ENCODE measurements at regions not wholly inside any gene's neighbourhood (a gene's known extent, or its start where the extent isn't known, plus 50 kb on each side); places are given as distances from the start of the nearest gene placed in this dataset.

DNA sequence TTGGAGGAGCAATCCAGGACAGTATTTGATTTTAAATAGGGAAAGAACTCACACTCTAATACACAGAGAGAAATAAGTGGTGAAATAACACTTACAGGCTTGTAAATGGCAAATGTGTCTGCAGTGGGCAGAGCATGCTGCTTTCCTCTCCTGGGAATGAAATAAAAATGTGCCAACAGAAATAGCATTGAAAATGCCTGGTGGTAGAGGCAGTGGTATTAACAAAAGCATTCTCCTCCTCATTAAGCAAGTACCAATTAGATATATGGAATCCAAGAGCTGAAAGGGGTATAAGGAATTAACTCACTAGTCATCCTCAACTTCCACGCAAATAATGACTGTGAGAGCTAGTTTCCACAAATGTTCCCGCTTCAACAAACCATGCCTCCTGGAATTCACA lies 364.1 kb upstream of the KCNMB2 start:
- Mint-ChIP-seq H3K36me3 (no peaks in the 10 kb centered on the region), H3K9me3 (ENCODE audit: low read depth) (no peaks in the 10 kb centered on the region), H3K27me3 (no peaks in the 10 kb centered on the region), H3K4me1 (ENCODE audit: low read depth) (no peaks in the 10 kb centered on the region), H3K27ac (no peak overlapping the region), H3K4me3 (no peak overlapping the region)

DNA sequence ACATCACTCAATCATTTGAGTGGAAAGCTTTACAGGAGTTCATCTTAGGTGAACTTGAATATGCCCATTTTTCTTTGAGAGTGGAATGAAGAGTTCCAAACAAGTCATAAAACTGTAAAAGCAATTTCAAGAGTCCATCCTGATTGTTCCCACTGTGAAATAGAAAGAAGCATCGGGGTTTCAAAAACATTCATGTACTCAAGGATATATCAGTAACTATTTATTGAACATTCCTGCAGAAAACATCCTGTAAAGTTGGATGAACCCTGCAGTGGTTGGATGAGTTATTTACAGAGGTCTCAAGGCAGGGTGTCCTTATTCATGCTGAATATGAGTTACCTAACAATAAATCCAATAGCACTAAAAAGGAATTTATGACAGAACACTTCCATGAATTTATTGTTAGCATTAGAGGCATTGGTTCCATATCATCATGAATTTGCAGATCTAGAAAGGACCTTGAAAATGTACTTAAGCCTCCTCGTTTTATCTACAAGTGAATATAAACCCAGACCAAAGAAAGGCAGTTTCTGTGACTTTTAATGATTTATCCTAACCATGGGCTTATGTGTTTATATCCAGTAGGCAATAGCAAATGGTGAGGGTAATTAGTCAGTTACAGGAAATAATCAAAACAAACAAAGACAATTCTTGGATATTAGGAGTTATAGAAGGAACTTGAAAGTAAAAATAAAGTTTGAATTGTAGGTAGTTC lies 361.9 kb upstream of the KCNMB2 start:
- Mint-ChIP-seq H3K4me3 (no peak overlapping the region), H3K27ac (no peak overlapping the region), H3K36me3 (no peaks in the 10 kb centered on the region), H3K9me3 (ENCODE audit: low read depth) (peaks cover 5% of the 10 kb centered on the region), H3K4me1 (ENCODE audit: low read depth) (no peaks in the 10 kb centered on the region), H3K27me3 (no peaks in the 10 kb centered on the region)

DNA sequence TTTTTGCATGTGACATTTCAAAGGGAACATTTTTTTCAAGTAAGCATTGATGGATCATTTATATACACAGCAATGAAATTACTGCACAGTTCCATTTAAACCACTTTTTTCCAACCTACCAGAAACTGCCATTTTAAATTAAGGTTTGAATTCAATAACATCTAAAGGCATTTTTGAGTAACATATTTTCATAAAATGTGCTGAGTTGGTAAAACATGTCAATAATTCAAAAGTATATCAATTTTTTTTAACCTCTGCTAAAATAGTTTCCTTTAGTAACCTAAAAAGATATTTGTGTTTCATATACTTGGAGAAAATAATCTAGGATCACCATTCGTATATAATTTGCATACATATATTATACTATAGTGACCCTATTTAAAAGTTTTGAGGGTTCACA lies 355.1 kb upstream of the KCNMB2 start:
- peaks cover 5% of the 10 kb centered on the region for H3K9me3 Mint-ChIP-seq (ENCODE audit: low read depth)
- peaks cover 2% of the 10 kb centered on the region for H3K27me3 Mint-ChIP-seq
- H3K4me3 Mint-ChIP-seq = no peak overlapping the region
- H3K36me3 Mint-ChIP-seq = no peaks in the 10 kb centered on the region
- H3K27ac Mint-ChIP-seq = no peak overlapping the region
- H3K4me1 Mint-ChIP-seq (ENCODE audit: low read depth) = no peaks in the 10 kb centered on the region

DNA sequence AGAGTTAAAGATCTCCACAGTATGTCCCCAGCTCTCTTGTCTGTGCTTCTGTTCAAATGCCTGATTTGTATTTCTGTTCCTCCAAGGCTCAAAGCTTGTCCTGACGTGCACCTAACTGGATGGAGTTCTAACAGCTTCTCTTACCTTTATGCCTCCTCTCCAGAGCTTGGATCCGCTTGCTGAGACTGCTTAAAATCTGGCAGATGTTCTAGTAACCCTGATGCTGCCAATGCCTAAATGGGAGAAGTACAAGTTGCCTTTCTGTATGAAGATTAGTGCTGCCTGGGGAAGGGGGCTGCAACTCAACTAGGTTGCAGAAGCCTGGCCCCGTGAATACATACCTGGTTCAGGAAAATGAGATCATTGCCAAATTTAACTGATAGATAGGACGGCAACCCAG lies 354.5 kb upstream of the KCNMB2 start:
- Mint-ChIP-seq H3K36me3 (no peaks in the 10 kb centered on the region), H3K27ac (no peak overlapping the region), H3K4me1 (ENCODE audit: low read depth) (no peaks in the 10 kb centered on the region), H3K9me3 (ENCODE audit: low read depth) (peaks cover 5% of the 10 kb centered on the region), H3K4me3 (no peak overlapping the region), H3K27me3 (peaks cover 2% of the 10 kb centered on the region)

DNA sequence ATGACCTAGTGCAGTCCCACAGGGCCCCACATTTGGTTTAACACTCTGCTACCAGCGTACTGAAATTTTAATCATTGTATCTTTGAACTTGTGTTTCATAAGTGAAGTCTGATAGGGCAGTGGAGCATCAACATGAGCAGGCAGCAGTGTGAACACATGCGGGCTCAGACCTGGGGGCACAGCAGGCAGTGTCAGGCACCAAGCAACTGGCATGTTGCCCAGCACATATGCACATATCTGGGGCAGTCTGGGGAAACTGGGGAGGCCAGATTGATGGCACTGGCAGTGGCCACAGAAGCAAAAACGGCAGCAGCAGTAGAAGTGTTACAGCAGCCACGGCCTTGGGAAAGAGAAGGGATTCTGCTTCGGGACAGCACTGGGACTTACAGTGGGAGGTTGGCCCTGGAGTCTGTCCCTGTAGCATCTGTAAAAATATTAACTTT lies 353.9 kb upstream of the KCNMB2 start:
- Mint-ChIP-seq H3K27ac (no peak overlapping the region), H3K27me3 (peaks cover 2% of the 10 kb centered on the region), H3K9me3 (ENCODE audit: low read depth) (peaks cover 5% of the 10 kb centered on the region), H3K4me3 (no peak overlapping the region), H3K4me1 (ENCODE audit: low read depth) (no peaks in the 10 kb centered on the region), H3K36me3 (no peaks in the 10 kb centered on the region)

DNA sequence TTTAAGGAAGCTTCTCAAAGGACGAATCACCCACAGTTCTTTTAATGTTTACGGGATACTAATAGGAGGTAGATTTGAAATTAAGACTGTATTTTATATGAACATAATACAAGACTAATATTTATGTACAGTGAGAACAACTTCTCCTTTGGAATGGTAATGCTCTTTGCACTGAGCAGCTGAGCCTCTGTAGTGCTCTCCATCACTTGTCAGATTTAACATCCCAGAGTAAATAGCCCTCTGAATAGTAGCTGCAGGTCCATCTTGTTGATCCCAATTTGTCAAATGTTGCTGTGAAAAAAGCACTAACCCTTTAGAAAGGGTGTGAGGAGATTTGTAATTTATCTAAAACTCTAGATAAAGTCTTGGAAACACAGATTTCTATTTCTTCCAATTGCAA lies 351.4 kb upstream of the KCNMB2 start:
- Mint-ChIP-seq H3K9me3 (ENCODE audit: low read depth) (no peaks in the 10 kb centered on the region), H3K4me3 (no peak overlapping the region), H3K36me3 (no peaks in the 10 kb centered on the region), H3K27ac (no peak overlapping the region), H3K4me1 (ENCODE audit: low read depth) (no peaks in the 10 kb centered on the region), H3K27me3 (peaks cover 2% of the 10 kb centered on the region)

DNA sequence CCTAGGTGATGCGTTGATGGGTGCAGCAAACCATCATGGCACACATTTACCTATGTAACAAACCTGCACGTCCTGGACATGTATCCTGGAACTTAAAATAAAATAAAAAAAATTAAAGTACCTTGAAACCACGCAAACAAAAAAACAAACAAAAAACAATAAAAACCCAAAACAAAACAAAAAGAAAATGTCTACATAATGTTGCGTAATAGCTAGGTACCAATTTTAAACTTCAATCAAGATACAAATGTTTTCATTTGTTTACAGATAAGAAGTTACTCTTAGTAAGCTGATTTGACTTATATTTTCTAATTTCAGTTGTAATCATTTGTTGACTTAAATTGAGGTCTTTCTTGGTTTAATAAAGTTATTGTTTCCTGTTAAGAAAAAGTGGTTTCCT lies 349.6 kb upstream of the KCNMB2 start:
- Mint-ChIP-seq H3K4me1 (ENCODE audit: low read depth) (no peaks in the 10 kb centered on the region), H3K9me3 (ENCODE audit: low read depth) (no peaks in the 10 kb centered on the region), H3K27ac (no peak overlapping the region), H3K4me3 (no peak overlapping the region), H3K27me3 (peaks cover 2% of the 10 kb centered on the region), H3K36me3 (no peaks in the 10 kb centered on the region)

DNA sequence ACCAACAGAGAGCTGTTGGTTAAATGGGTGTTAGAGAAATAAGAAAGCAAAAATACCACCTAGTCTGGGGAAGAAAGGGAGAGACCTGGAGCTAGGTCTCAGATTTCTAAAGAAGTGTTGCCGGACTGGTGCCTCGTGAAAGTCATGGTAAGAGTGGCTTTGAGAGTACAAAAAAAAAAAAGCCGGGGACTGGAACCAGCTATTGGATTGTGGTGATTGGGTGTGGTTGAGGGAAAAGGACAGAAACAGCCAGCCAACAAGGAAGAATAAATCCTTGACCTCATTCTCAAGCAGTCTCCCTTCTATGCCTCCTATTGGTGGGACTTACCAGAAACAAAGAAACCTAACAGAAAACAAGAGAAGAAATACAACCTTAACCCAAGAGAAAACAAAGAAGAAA lies 346.4 kb upstream of the KCNMB2 start:
- Mint-ChIP-seq H3K27me3 (no peaks in the 10 kb centered on the region), H3K4me3 (no peak overlapping the region), H3K4me1 (ENCODE audit: low read depth) (peaks cover 7% of the 10 kb centered on the region), H3K27ac (no peak overlapping the region), H3K36me3 (no peaks in the 10 kb centered on the region), H3K9me3 (ENCODE audit: low read depth) (no peaks in the 10 kb centered on the region)

DNA sequence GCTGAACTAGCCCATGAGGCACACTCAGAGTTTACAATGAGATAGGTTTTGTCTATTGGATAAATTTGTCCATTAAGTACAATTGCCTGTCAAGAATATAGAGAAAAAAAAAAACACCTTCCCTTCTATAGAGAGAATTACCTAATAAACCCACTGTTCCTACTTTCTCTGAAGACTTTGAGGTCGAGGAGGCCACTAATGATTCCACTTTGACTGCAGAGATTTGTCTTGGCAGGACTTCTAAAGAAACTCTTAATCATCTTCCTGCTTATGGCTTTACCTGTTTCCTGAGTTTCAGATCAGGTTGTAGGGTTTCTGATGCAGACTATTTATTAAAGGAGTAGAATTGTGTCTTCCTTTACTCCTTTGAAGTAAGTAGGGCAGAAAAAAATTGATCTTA lies 342.4 kb upstream of the KCNMB2 start:
- Mint-ChIP-seq H3K36me3 (no peaks in the 10 kb centered on the region), H3K4me3 (no peak overlapping the region), H3K27me3 (peaks cover 1% of the 10 kb centered on the region), H3K4me1 (ENCODE audit: low read depth) (peaks cover 7% of the 10 kb centered on the region), H3K9me3 (ENCODE audit: low read depth) (no peaks in the 10 kb centered on the region), H3K27ac (no peak overlapping the region)

DNA sequence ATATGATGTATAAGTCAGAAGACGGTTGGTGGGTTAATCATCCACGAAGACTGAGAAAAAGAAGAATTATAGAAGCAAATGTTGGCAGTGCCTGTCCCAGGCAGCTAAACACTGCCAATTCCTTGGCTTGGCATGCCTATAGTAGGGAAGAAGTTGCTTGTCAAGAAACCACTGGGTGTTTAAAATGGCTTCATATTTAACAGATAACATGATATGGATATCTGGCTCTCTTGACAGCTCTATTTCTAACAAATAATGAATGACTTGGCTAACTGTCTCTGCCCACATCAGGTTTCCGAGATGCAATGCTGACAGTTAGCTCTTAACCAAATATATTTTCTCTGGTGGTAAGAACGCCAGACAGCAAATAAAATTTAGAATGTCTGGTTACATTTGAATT lies 341.7 kb upstream of the KCNMB2 start:
- peaks cover 7% of the 10 kb centered on the region for H3K4me1 Mint-ChIP-seq (ENCODE audit: low read depth)
- H3K9me3 Mint-ChIP-seq (ENCODE audit: low read depth) = no peaks in the 10 kb centered on the region
- H3K36me3 Mint-ChIP-seq = no peaks in the 10 kb centered on the region
- H3K4me3 Mint-ChIP-seq = no peak overlapping the region
- no peak overlapping the region for H3K27ac Mint-ChIP-seq
- peaks cover 1% of the 10 kb centered on the region for H3K27me3 Mint-ChIP-seq

DNA sequence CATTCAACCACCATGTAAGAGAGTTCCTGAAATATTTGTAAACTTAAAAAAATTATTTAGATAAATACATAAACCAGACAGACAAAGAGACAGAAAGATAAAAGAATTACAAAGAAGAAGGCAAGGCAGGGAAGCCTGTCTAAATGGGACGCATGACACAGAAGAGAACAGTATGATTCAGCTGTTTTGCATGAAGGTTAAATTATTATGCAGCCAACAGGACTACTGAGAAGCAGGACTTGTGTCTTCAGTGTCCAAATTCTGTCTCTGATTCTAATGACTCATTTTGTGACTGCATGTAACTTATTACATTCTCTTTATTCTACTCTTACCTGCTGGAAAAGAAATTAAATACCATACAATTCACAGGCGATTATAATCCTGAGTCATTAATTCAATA lies 340.4 kb upstream of the KCNMB2 start:
- H3K27ac Mint-ChIP-seq = no peak overlapping the region
- H3K27me3 Mint-ChIP-seq = peaks cover 1% of the 10 kb centered on the region
- no peak overlapping the region for H3K4me3 Mint-ChIP-seq
- no peaks in the 10 kb centered on the region for H3K36me3 Mint-ChIP-seq
- H3K9me3 Mint-ChIP-seq (ENCODE audit: low read depth) = no peaks in the 10 kb centered on the region
- H3K4me1 Mint-ChIP-seq (ENCODE audit: low read depth) = peaks cover 7% of the 10 kb centered on the region

DNA sequence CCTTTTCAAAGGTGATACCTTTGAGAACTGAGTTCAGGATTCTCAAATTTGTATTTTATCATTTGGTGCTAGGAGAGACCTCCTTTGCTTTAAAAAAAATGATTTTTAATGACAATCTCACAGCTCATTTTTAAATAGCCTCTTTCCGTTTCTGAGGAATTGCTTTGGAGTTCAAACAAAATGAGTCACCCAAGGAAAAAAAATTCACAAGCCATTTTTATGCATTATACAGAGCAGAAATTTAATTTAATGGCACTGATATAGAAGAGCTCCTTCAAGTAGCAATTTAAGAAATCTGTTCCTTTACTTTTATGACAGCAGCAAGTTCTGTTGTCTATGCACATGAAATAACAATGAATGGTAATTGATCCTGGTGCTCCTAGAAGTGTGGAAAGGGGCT lies 337.9 kb upstream of the KCNMB2 start:
- H3K27ac Mint-ChIP-seq = no peak overlapping the region
- H3K27me3 Mint-ChIP-seq = peaks cover 1% of the 10 kb centered on the region
- no peak overlapping the region for H3K4me3 Mint-ChIP-seq
- peaks cover 6% of the 10 kb centered on the region for H3K4me1 Mint-ChIP-seq (ENCODE audit: low read depth)
- no peaks in the 10 kb centered on the region for H3K36me3 Mint-ChIP-seq
- H3K9me3 Mint-ChIP-seq (ENCODE audit: low read depth) = no peaks in the 10 kb centered on the region

DNA sequence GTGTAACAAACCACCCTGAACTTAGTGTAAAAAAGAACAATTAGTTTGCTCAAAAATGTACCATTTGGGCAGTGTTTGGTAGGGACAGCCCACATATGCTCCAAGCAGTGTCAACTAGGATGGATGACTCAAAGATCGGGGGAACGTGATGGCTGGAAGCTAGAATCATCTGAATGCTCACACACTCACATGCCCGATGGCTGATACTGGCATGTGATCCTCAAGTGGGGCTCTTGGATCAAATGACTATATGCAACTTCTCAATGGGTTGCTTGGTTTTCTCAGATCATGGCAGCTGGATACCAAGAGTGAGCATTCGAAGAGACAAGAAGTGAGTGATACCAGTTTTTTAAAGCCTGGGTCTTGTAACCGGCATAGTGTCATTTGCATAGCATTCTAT lies 335.9 kb upstream of the KCNMB2 start:
- Mint-ChIP-seq H3K4me1 (ENCODE audit: low read depth) (no peaks in the 10 kb centered on the region), H3K4me3 (no peak overlapping the region), H3K36me3 (no peaks in the 10 kb centered on the region), H3K27ac (no peak overlapping the region), H3K27me3 (peaks cover 1% of the 10 kb centered on the region), H3K9me3 (ENCODE audit: low read depth) (no peaks in the 10 kb centered on the region)

DNA sequence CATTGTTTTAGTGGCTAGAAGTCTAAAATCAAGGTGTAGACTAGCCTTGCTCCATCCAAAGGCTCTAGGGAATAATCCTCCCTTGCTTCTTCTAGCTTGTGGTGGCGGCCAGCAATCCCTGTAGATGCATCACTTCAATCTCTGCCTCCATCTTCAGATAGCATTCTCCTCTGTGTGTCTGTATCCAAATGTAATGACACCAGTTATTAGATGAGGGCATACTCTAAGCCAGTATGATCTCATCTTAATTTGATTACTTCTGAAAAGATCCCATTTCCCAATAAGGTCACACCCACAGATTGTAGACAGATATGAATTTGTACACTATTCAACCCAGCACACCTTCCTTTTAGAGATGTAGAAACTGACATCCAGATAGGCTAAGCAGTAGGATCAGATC lies 334.5 kb upstream of the KCNMB2 start:
- H3K27ac Mint-ChIP-seq = no peak overlapping the region
- H3K9me3 Mint-ChIP-seq (ENCODE audit: low read depth) = no peaks in the 10 kb centered on the region
- H3K4me3 Mint-ChIP-seq = no peak overlapping the region
- no peaks in the 10 kb centered on the region for H3K4me1 Mint-ChIP-seq (ENCODE audit: low read depth)
- no peaks in the 10 kb centered on the region for H3K27me3 Mint-ChIP-seq
- H3K36me3 Mint-ChIP-seq = no peaks in the 10 kb centered on the region

DNA sequence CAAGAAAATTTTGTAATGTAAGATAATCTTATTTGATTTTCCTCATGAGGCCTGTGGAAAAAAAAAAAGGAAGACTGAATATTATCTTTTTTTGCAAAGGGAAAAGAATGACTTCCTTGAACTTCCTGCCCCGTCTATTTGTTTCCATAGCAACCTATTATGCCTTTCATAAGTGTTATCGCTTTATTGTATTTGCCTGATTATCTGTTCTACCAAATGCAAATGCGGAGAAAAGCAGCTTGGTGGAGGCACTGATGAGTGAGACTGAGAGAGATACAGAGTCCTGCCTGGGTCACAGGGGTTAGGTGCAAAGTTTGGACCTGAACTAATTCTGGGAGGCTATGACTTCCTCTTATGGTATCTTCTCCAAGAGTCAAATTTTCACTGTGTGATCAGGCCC lies 334.0 kb upstream of the KCNMB2 start:
- Mint-ChIP-seq H3K27me3 (no peaks in the 10 kb centered on the region), H3K9me3 (ENCODE audit: low read depth) (no peaks in the 10 kb centered on the region), H3K4me3 (no peak overlapping the region), H3K27ac (no peak overlapping the region), H3K36me3 (no peaks in the 10 kb centered on the region), H3K4me1 (ENCODE audit: low read depth) (no peaks in the 10 kb centered on the region)

DNA sequence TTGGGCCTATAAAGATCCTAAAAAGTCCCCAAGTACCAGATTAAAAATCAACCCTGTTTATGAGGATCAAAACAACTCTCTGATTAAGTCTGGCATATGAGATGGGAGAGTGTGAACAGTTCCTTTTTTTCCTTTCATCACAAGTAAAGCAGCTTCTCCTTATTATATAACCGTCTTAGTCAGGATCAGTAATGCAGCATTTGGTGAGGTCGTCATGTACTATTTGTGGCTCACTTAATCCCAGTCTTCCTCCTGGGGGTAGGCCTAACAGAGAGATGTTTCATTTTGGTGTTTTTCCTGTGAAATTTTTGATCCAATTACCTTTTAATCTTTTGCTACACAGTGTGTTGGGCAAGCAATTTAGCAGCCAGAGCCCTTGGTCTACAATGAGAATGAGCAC lies 333.1 kb upstream of the KCNMB2 start:
- Mint-ChIP-seq H3K9me3 (ENCODE audit: low read depth) (no peaks in the 10 kb centered on the region), H3K36me3 (no peaks in the 10 kb centered on the region), H3K4me3 (no peak overlapping the region), H3K27ac (no peak overlapping the region), H3K27me3 (no peaks in the 10 kb centered on the region), H3K4me1 (ENCODE audit: low read depth) (no peaks in the 10 kb centered on the region)

Measured in activated naive CD8-positive, alpha-beta T cell (primary cell).